ENCODE measurements at regions not wholly inside any gene's neighbourhood (a gene's known extent, or its start where the extent isn't known, plus 50 kb on each side); places are given as distances from the start of the nearest gene placed in this dataset.

DNA sequence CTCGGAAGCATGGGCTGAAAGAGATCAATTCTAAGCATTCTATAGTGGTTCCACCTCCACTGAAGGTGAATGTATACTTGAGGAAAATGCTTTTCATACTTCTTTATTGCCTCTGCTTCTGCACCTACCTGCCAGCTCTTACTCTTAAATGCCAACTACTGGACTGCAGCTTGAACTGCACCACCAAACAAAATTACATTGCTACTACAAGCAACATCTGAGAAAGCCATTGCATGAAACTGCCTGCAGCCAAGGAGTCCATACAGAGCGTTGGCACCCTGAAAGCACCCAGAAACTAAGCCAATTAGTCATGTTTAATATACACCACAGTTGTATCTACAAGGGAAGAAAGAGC lies 440.9 kb downstream of the BTBD3 start:
- no peaks in the 10 kb centered on the region for H3K9me3 ChIP-seq
- DNase-seq, result no peak
- TF ChIP-seq, protein P1, sequence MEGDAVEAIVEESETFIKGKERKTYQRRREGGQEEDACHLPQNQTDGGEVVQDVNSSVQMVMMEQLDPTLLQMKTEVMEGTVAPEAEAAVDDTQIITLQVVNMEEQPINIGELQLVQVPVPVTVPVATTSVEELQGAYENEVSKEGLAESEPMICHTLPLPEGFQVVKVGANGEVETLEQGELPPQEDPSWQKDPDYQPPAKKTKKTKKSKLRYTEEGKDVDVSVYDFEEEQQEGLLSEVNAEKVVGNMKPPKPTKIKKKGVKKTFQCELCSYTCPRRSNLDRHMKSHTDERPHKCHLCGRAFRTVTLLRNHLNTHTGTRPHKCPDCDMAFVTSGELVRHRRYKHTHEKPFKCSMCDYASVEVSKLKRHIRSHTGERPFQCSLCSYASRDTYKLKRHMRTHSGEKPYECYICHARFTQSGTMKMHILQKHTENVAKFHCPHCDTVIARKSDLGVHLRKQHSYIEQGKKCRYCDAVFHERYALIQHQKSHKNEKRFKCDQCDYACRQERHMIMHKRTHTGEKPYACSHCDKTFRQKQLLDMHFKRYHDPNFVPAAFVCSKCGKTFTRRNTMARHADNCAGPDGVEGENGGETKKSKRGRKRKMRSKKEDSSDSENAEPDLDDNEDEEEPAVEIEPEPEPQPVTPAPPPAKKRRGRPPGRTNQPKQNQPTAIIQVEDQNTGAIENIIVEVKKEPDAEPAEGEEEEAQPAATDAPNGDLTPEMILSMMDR (IDR thresholded peaks at IDR 0.05), result no peak
- no peaks in the 10 kb centered on the region for H3K27me3 ChIP-seq
- intact Hi-C loops (cut with DNase I), result no loop called here
- H3K27ac ChIP-seq, result no peak overlapping the region
- no peak overlapping the region for H3K4me3 ChIP-seq
- H3K9ac ChIP-seq (ENCODE audit: low read depth in 2 of 2, low read length in 2 of 2), result no peak overlapping the region
- no peaks in the 10 kb centered on the region for H3K4me1 ChIP-seq
- H3K36me3 ChIP-seq, result no peaks in the 10 kb centered on the region

DNA sequence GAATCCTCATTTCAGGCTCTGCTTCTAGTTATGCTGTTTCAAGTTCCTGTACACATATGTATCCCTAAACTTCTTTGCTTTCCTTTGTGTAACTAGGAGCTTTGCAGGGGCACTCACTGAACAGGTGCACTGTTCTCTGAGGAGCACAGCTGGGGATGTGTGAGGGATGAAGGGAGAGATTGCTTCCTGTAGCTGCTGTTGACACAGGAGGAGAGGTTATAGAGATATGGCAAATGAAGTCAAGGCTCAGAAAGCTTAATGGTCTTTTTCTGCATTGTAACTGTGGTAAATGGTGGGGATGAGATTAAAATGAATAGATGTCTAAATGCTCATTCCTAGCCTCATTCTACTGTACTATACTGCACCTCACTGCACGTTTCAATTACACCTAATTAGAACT lies 454.3 kb downstream of the BTBD3 start:
- Histone ChIP-seq H3K4me3 (no peak overlapping the region), H3K4me1 (no peaks in the 10 kb centered on the region), H3K27me3 (no peaks in the 10 kb centered on the region), H3K9me3 (no peaks in the 10 kb centered on the region), H3K9ac (ENCODE audit: low read depth in 2 of 2, low read length in 2 of 2) (no peak overlapping the region), H3K27ac (no peak overlapping the region), H3K36me3 (no peaks in the 10 kb centered on the region)
- TF ChIP-seq, protein P1 (IDR thresholded peaks at IDR 0.05), result no peak
- intact Hi-C loops (cut with DNase I), result no loop called here
- peak; percentile 22 for DNase-seq

- TF ChIP-seq, protein P1 (IDR thresholded peaks at IDR 0.05), result no peak
- Histone ChIP-seq H3K36me3 (no peaks in the 10 kb centered on the region), H3K27me3 (no peaks in the 10 kb centered on the region), H3K9ac (ENCODE audit: low read depth in 2 of 2, low read length in 2 of 2) (no peak overlapping the region), H3K4me1 (no peaks in the 10 kb centered on the region), H3K27ac (no peak overlapping the region), H3K9me3 (no peaks in the 10 kb centered on the region), H3K4me3 (no peak overlapping the region)
- intact Hi-C loops (cut with DNase I), result no loop called here
- DNase-seq, result no peak
These were observed 454.9 kb downstream of the BTBD3 start for GRCh38 chr20:12372557-12372956.

- Histone ChIP-seq H3K4me1 (no peaks in the 10 kb centered on the region), H3K9ac (ENCODE audit: low read depth in 2 of 2, low read length in 2 of 2) (no peak overlapping the region), H3K27me3 (no peaks in the 10 kb centered on the region), H3K4me3 (no peak overlapping the region), H3K27ac (no peak overlapping the region), H3K36me3 (no peaks in the 10 kb centered on the region), H3K9me3 (no peaks in the 10 kb centered on the region)
- TF ChIP-seq, protein P1 (IDR thresholded peaks at IDR 0.05), result no peak
- intact Hi-C loops (cut with DNase I), result no loop called here
- DNase-seq, result no peak
These were observed 458.3 kb downstream of the BTBD3 start for GRCh38 chr20:12375967-12376366.

DNA sequence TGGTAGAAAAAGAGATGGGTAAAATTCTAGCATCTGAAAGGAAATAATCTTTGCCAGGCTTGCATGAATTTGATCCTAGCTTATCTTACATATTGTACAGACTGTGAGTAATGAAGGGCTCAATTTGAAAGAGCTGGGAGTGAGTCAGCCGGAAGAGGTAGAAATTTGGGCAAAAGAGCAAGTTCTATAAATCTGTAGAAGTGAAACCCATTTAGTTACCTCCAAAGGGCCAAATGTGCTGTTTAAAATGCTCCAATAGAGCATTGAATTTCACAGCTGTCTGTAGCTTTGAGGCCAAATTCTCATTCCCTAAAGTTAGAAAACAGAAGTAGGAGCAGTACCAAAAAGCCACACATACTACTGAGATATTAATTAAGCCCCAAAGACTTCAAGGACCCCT lies 466.1 kb downstream of the BTBD3 start:
- no peaks in the 10 kb centered on the region for H3K36me3 ChIP-seq
- H3K27me3 ChIP-seq, result no peaks in the 10 kb centered on the region
- TF ChIP-seq, protein P1 (IDR thresholded peaks at IDR 0.05), result no peak
- no peaks in the 10 kb centered on the region for H3K9me3 ChIP-seq
- H3K27ac ChIP-seq, result no peak overlapping the region
- no peak overlapping the region for H3K9ac ChIP-seq (ENCODE audit: low read depth in 2 of 2, low read length in 2 of 2)
- H3K4me3 ChIP-seq, result no peak overlapping the region
- no peaks in the 10 kb centered on the region for H3K4me1 ChIP-seq
- no peak for DNase-seq
- intact Hi-C loops (cut with DNase I), result no loop called here

DNA sequence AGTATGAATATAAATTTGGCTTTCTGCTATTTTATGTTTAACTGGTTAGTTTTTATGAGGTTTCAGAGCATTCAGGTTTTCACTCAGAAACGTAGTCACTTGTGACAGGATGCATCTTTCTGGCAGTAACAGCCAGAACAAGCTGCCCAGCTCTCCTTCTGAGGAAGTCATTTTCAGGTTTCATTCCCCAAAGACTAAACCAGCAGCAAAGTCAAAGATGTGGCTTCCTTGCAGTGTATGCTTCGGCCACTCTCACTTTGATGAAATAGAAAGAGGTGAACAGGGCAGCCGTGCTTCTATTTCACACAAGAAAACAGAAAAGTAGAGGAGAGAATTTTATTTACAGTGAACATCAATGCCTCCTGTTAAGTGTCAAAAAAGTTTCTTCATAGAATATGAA lies 469.1 kb downstream of the BTBD3 start:
- H3K27me3 ChIP-seq, result no peaks in the 10 kb centered on the region
- no peak overlapping the region for H3K9ac ChIP-seq (ENCODE audit: low read depth in 2 of 2, low read length in 2 of 2)
- H3K27ac ChIP-seq, result no peak overlapping the region
- intact Hi-C loops (cut with DNase I), result no loop called here
- TF ChIP-seq, protein P1 (IDR thresholded peaks at IDR 0.05), result no peak
- no peaks in the 10 kb centered on the region for H3K9me3 ChIP-seq
- H3K4me1 ChIP-seq, result no peaks in the 10 kb centered on the region
- no peaks in the 10 kb centered on the region for H3K36me3 ChIP-seq
- no peak for DNase-seq
- no peak overlapping the region for H3K4me3 ChIP-seq
